Chondrocyte (in vitro differentiated cells): ENCODE measurements at regions not wholly inside any gene's neighbourhood (a gene's known extent, or its start where the extent isn't known, plus 50 kb on each side); places are given as distances from the start of the nearest gene placed in this dataset.
A peak's percentile ranks its signal among the peaks of the same experiment; 100 is the strongest.

Experiments used
- DNase-seq: peaks from one replicate; pipeline ENCODE4 v3.0.0; 2021; ENCODE audit warnings: mixed read lengths, low spot score
- H3K27ac Mint-ChIP-seq: one replicate; pipeline ENCODE4 v1.8.0; 2021; ENCODE audit warnings: mild to moderate bottlenecking, moderate library complexity, mixed read lengths; ENCODE audit not compliant: unreplicated experiment
- H3K27me3 Mint-ChIP-seq: 2 replicates; pipeline ENCODE4 v1.8.0; 2021; ENCODE audit warnings: low read depth, mixed read lengths
- H3K36me3 Mint-ChIP-seq: 2 replicates; pipeline ENCODE4 v1.8.0; 2021; ENCODE audit warnings: low read depth, mixed read lengths
- H3K4me1 Mint-ChIP-seq: 2 replicates; pipeline ENCODE4 v1.8.0; 2021; ENCODE audit warnings: low read depth, mild to moderate bottlenecking, mixed read lengths
- H3K4me3 Mint-ChIP-seq: one replicate; pipeline ENCODE4 v1.8.0; 2021; ENCODE audit warnings: mild to moderate bottlenecking, moderate library complexity, mixed read lengths; ENCODE audit not compliant: unreplicated experiment
- H3K9me3 Mint-ChIP-seq: 2 replicates; pipeline ENCODE4 v1.8.0; 2021; ENCODE audit warnings: low read depth, mixed read lengths
- TF ChIP-seq, protein P1 (sequence below): fragments of 200-600 bp; sonication (generic); IDR thresholded peaks from 2 replicates; pipeline ENCODE4 v1.5.0; 2021; ENCODE audit warnings: antibody characterized with exemption, mild to moderate bottlenecking, moderate library complexity

DNA sequence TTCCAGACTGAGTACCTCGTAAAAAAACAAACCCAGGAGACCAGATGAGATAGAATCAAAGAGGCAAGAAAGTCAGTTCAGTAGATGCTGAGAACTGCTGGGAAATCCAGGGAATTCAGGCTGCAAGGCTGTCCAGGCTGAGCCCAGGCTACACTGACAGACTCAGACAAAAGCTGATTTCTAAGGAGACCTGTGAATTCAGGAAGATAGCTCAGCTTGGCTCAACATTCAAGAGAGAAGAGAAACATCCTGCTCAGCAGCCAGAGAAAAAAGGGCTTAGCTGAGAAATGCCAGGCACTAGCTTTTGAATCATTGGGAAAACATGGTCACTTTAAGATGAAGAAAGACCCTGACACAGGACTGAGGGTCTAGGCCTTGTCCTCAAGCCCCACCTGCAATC, 118.2 kb upstream of the SLC44A1 start:
- Mint-ChIP-seq H3K27ac (peak overlapping the region; percentile 65), H3K27me3 (no peaks in the 10 kb centered on the region), H3K36me3 (peaks cover 2% of the 10 kb centered on the region), H3K4me3 (no peak overlapping the region), H3K9me3 (peaks cover 4% of the 10 kb centered on the region), H3K4me1 (peaks cover 24% of the 10 kb centered on the region)
- TF ChIP-seq, protein P1, sequence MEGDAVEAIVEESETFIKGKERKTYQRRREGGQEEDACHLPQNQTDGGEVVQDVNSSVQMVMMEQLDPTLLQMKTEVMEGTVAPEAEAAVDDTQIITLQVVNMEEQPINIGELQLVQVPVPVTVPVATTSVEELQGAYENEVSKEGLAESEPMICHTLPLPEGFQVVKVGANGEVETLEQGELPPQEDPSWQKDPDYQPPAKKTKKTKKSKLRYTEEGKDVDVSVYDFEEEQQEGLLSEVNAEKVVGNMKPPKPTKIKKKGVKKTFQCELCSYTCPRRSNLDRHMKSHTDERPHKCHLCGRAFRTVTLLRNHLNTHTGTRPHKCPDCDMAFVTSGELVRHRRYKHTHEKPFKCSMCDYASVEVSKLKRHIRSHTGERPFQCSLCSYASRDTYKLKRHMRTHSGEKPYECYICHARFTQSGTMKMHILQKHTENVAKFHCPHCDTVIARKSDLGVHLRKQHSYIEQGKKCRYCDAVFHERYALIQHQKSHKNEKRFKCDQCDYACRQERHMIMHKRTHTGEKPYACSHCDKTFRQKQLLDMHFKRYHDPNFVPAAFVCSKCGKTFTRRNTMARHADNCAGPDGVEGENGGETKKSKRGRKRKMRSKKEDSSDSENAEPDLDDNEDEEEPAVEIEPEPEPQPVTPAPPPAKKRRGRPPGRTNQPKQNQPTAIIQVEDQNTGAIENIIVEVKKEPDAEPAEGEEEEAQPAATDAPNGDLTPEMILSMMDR = no peak
- no peak for DNase-seq

DNA sequence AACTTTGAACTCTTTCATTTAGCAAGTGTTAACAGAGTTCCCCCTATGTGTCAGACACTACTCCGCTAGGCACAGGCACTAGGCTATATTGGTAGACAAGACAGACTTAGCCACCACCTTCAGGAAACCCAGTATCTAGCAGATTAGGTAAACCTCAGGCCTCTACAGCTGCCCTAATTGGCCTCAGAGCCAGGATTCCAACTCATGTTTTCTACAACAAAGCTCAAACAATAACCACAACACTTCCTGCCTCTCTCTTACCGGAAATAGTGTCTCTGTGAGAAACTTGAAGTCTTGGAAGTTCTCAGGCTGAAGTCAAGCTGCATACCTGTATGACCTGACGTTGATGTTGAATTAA, 116.6 kb upstream of the SLC44A1 start:
- DNase-seq = no peak
- Mint-ChIP-seq H3K27ac (no peak overlapping the region), H3K4me3 (no peak overlapping the region)

DNA sequence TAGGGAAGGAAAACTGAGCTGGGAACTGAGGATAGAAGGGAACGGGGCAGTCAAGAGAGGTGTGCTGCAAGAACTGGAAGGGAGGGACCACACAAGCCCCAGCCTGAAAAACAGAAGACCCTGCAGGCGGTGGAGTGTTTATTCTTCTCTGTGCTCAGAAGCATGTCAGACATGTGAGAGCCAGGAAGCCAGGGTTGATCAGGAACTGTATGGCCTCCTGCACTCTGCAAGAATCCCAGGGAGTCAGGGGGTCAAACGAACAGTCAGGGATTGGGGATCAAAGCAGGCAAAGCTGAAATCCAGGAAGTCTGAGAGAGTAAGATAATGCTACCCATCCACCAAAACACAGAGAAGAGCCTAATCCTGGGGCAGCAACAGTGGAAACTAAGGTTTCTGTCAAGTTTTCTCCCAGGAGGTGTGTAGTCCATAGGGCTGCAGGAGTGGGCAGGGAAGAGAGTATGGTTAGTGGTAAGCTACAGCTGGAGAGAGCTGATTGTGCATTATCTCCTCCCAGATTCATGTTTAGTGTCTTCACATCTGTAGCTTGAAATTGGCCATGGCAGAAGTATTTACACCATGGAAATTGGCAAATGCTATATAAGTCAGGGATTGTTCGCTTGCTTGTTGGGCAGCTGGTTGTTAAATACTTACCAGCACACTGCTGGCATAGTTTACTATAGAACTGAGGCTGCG, 115.4 kb upstream of the SLC44A1 start:
- Mint-ChIP-seq H3K4me1 (peaks cover 44% of the 10 kb centered on the region), H3K36me3 (no peaks in the 10 kb centered on the region), H3K27ac (no peak overlapping the region), H3K27me3 (no peaks in the 10 kb centered on the region), H3K9me3 (peaks cover 4% of the 10 kb centered on the region), H3K4me3 (no peak overlapping the region)
- DNase-seq = no peak
- TF ChIP-seq, protein P1 = no peak

More for the DNA sequence above, 116.6 kb upstream of the SLC44A1 start:
- peaks cover 4% of the 10 kb centered on the region for H3K9me3 Mint-ChIP-seq
- TF ChIP-seq, protein P1 = no peak
- no peaks in the 10 kb centered on the region for H3K36me3 Mint-ChIP-seq
- H3K27me3 Mint-ChIP-seq = no peaks in the 10 kb centered on the region
- H3K4me1 Mint-ChIP-seq = peaks cover 37% of the 10 kb centered on the region

DNA sequence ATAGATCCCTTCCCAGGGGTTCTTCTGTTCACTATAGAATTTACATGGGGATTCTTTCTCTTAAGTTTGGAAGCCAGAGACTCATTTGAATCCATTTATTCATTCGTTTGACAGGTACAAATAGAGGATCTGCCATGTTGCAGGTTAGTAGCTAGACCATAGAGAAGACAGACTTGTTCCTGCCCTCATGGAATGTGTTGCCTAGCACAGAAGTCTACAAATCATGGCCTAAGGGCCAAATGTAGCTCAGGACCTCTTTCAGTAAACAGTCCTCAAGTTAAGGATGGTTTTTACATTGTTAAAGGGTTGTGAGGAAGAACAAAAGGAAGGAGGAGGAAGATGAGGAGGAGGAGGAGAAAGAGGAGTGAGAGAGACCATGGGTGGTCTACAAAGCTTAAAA, 114.7 kb upstream of the SLC44A1 start:
- H3K9me3 Mint-ChIP-seq = peaks cover 4% of the 10 kb centered on the region
- no peak overlapping the region for H3K27ac Mint-ChIP-seq
- TF ChIP-seq, protein P1 = no peak
- H3K27me3 Mint-ChIP-seq = no peaks in the 10 kb centered on the region
- H3K36me3 Mint-ChIP-seq = no peaks in the 10 kb centered on the region
- peaks cover 44% of the 10 kb centered on the region for H3K4me1 Mint-ChIP-seq
- H3K4me3 Mint-ChIP-seq = no peak overlapping the region
- no peak for DNase-seq

DNA sequence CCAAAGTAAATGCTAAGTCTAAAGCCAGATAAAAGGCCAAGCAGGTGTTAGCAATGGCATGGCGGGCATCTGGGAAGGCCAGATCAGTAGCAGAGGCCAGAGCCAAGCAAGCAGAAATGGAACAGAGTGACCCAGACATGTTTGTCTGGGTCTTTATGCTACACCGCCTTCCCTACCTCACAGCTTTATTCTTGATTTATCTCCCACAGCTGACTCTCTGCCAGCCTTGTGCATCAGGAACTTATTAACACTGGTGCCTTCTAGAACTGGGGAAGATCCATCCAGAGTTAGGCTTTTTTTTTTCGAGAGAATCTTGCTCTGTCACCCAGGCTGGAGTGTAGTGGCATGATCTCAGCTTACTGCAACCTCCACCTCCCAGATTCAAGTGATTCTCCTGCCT, 112.5 kb upstream of the SLC44A1 start:
- no peak overlapping the region for H3K4me3 Mint-ChIP-seq
- H3K27me3 Mint-ChIP-seq = no peaks in the 10 kb centered on the region
- peaks cover 4% of the 10 kb centered on the region for H3K9me3 Mint-ChIP-seq
- DNase-seq = no peak
- peak overlapping the region; percentile 87 for H3K27ac Mint-ChIP-seq
- H3K4me1 Mint-ChIP-seq = peaks cover 36% of the 10 kb centered on the region
- TF ChIP-seq, protein P1 = no peak
- H3K36me3 Mint-ChIP-seq = no peaks in the 10 kb centered on the region
